ENCODE measurements at regions not wholly inside any gene's neighbourhood (a gene's known extent, or its start where the extent isn't known, plus 50 kb on each side); places are given as distances from the start of the nearest gene placed in this dataset.

GRCh38 chrX:13170966-13171558 is 126.6 kb upstream of the FAM9C start:
- H2AFZ ChIP-seq (ENCODE audit: low read depth, low read length, poor library complexity, severe bottlenecking), result no peak overlapping the region
- ATAC-seq, result no peak
- no TSS peak for BruUV-seq (replicated peaks)
- ChIA-PET RAD21 (ENCODE audit: low non-redundant PET in 1 of 2, low total read pairs in 2 of 2, uncharacterized antibody in 2 of 2, unreplicated experiment in 2 of 2) (no interaction called here), POLR2A (no interaction called here), CTCF (no interaction called here)
- no peaks in the 10 kb centered on the region for H3K79me2 ChIP-seq (ENCODE audit: insufficient read depth, low read length)
- no peak overlapping the region for H3K27ac ChIP-seq (ENCODE audit: low read depth, low read length)
- no peaks in the 10 kb centered on the region for H3K27me3 ChIP-seq (ENCODE audit: insufficient read depth, low read length)
- no peaks in the 10 kb centered on the region for H3K9me3 ChIP-seq (ENCODE audit: control insufficient read depth in 1 of 2, insufficient read depth in 1 of 2, low read depth in 1 of 2, low read length in 2 of 2)
- H3K36me3 ChIP-seq (ENCODE audit: control insufficient read depth in 1 of 2, insufficient read depth in 2 of 2, low read length in 2 of 2), result no peaks in the 10 kb centered on the region
- DNase-seq (ENCODE audit: low read depth, low spot score), result no peak
- no peak overlapping the region for H3K9ac ChIP-seq (ENCODE audit: low read length)
- intact Hi-C loops (cut with micrococcal nuclease), result no loop called here
- H4K20me1 ChIP-seq (ENCODE audit: insufficient read depth), result no peaks in the 10 kb centered on the region
- H3K4me3 ChIP-seq (replicated peaks in 1 of 2; ENCODE audit: low read depth in 1 of 2, low read length in 2 of 2), result no peak overlapping the region
- no peak overlapping the region for H3K4me2 ChIP-seq (ENCODE audit: low read length)
- no peaks in the 10 kb centered on the region for H3K4me1 ChIP-seq (ENCODE audit: control insufficient read depth in 1 of 2, insufficient read depth in 2 of 2, low read length in 2 of 2)
- no peaks in the 10 kb centered on the region for H3K9me2 ChIP-seq (ENCODE audit: insufficient read depth)
- TF ChIP-seq EGR1 (IDR thresholded peaks at IDR 0.05; ENCODE audit: low read depth) (no peak), ATF3 (IDR thresholded peaks at IDR 0.05) (no peak), SIN3A (IDR thresholded peaks at IDR 0.05; ENCODE audit: low read depth) (no peak)

GRCh38 chrX:13169684-13170083 is 125.3 kb upstream of the FAM9C start:
- Histone ChIP-seq H3K27ac (ENCODE audit: low read depth, low read length) (no peak overlapping the region), H3K9me2 (ENCODE audit: insufficient read depth) (no peaks in the 10 kb centered on the region), H3K79me2 (ENCODE audit: insufficient read depth, low read length) (no peaks in the 10 kb centered on the region), H3K4me2 (ENCODE audit: low read length) (no peak overlapping the region), H3K27me3 (ENCODE audit: insufficient read depth, low read length) (no peaks in the 10 kb centered on the region), H2AFZ (ENCODE audit: low read depth, low read length, poor library complexity, severe bottlenecking) (no peak overlapping the region), H3K9me3 (ENCODE audit: control insufficient read depth in 1 of 2, insufficient read depth in 1 of 2, low read depth in 1 of 2, low read length in 2 of 2) (no peaks in the 10 kb centered on the region), H3K4me3 (replicated peaks in 1 of 2; ENCODE audit: low read depth in 1 of 2, low read length in 2 of 2) (no peak overlapping the region), H3K36me3 (ENCODE audit: control insufficient read depth in 1 of 2, insufficient read depth in 2 of 2, low read length in 2 of 2) (no peaks in the 10 kb centered on the region), H3K9ac (ENCODE audit: low read length) (no peak overlapping the region), H4K20me1 (ENCODE audit: insufficient read depth) (no peaks in the 10 kb centered on the region), H3K4me1 (ENCODE audit: control insufficient read depth in 1 of 2, insufficient read depth in 2 of 2, low read length in 2 of 2) (no peaks in the 10 kb centered on the region)
- ChIA-PET POLR2A (no interaction called here), CTCF (no interaction called here), RAD21 (ENCODE audit: low non-redundant PET in 1 of 2, low total read pairs in 2 of 2, uncharacterized antibody in 2 of 2, unreplicated experiment in 2 of 2) (no interaction called here)
- no TSS peak for BruUV-seq (replicated peaks)
- intact Hi-C loops (cut with micrococcal nuclease), result no loop called here
- no peak for DNase-seq (ENCODE audit: low read depth, low spot score)
- ATAC-seq, result no peak
- no peak for TF ChIP-seq CBX3 (IDR thresholded peaks at IDR 0.05; ENCODE audit: low read depth)
- TF ChIP-seq ZFX (IDR thresholded peaks at IDR 0.05), result no peak
- TF ChIP-seq SP1 (IDR thresholded peaks at IDR 0.05; ENCODE audit: low read depth), result no peak
- TF ChIP-seq MAX (IDR thresholded peaks at IDR 0.05), result no peak
- no peak for TF ChIP-seq EGR1 (IDR thresholded peaks at IDR 0.05; ENCODE audit: low read depth)
- TF ChIP-seq FOSL1 (IDR thresholded peaks at IDR 0.05; ENCODE audit: low read depth), result no peak
- TF ChIP-seq CTCF (IDR thresholded peaks at IDR 0.05 in 2 of 3, conservative IDR thresholded peaks at IDR 0.05 in 1 of 3; ENCODE audit: borderline replicate concordance in 1 of 3, insufficient read depth in 1 of 3, low read depth in 2 of 3, low read length in 2 of 3), result no peak
- TF ChIP-seq ELF1 (IDR thresholded peaks at IDR 0.05; ENCODE audit: borderline replicate concordance, low read depth), result no peak
- no peak for TF ChIP-seq YY1 (IDR thresholded peaks at IDR 0.05; ENCODE audit: extremely low read depth, insufficient replicate concordance, low read depth, low read length)
- no peak for TF ChIP-seq SIN3A (IDR thresholded peaks at IDR 0.05; ENCODE audit: low read depth)
- TF ChIP-seq REST (IDR thresholded peaks at IDR 0.05; ENCODE audit: low read depth), result no peak
- no peak for TF ChIP-seq EZH2phosphoT487 (IDR thresholded peaks at IDR 0.05; ENCODE audit: borderline replicate concordance)
- TF ChIP-seq ZNF274 (IDR thresholded peaks at IDR 0.05; ENCODE audit: low read depth, low read length), result no peak
- no peak for TF ChIP-seq CEBPB (IDR thresholded peaks at IDR 0.05; ENCODE audit: low read depth)
- TF ChIP-seq SRF (IDR thresholded peaks at IDR 0.05; ENCODE audit: low read depth), result no peak

Data from HCT116 (cell line).